HCT116 (cell line): ENCODE measurements at regions not wholly inside any gene's neighbourhood (a gene's known extent, or its start where the extent isn't known, plus 50 kb on each side); places are given as distances from the start of the nearest gene placed in this dataset.
"Not testable (repeated sequence)": the region's sequence is repeated elsewhere in the genome, so short reads cannot be mapped to it uniquely, and the experiment has no call there.

ENCODE experiments used
- ATAC-seq: fragments of 200-7000 bp; cut with Tn5 transposase; 2 replicates; pipeline ENCODE4 v1.9.1; 2020; ENCODE audit warnings: mild to moderate bottlenecking, moderate library complexity
- BruUV-seq: library from RNA; stranded (reverse); fragments of 400-500 nt; replicated peaks from 2 replicates; lab custom pipeline; 2021; lab: Mats Ljungman, UMichigan
- CTCF ChIA-PET: fragments of 300-600 bp; sonication (Branson Sonifier 250); formaldehyde crosslinking; loops from one replicate; lab custom pipeline; 2021; ENCODE audit warnings: antibody characterized with exemption; lab: Charles Lee
- POLR2A ChIA-PET: fragments of 300-600, 350-600 bp; sonication (Branson Sonifier 250); formaldehyde crosslinking; loops from one replicate; lab custom pipeline; 2021; ENCODE audit warnings: antibody characterized with exemption; lab: Charles Lee
- RAD21 ChIA-PET, 2 experiments: fragments of 300-600 bp; sonication (Branson Sonifier 250); formaldehyde crosslinking; loops; one replicate each; lab custom pipeline; 2023; ENCODE audit warnings: low total read pairs in 2 of 2; ENCODE audit not compliant: uncharacterized antibody in 2 of 2, unreplicated experiment in 2 of 2, low non-redundant PET in 1 of 2; lab: Charles Lee
- DNase-seq: peaks from one replicate; pipeline ENCODE4 v3.0.0-alpha.2; 2010; ENCODE audit warnings: low read depth, low spot score
- H2AFZ ChIP-seq: fragments of 200-600 bp; shearing (Covaris generic), sonication (generic); 2 replicates; pipeline ENCODE4 v1.6.1; 2017; ENCODE audit warnings: low read depth, mixed run types, mixed read lengths, antibody characterized with exemption, low read length; ENCODE audit not compliant: poor library complexity, severe bottlenecking
- H3K27ac ChIP-seq: 2 replicates; pipeline ENCODE4 v1.5.1; 2012; ENCODE audit warnings: low read depth, low read length
- H3K27me3 ChIP-seq: fragments of 200-600 bp; sonication (generic); 2 replicates; pipeline ENCODE4 v1.6.1; 2016; ENCODE audit warnings: mixed run types, low read length, mixed read lengths; ENCODE audit not compliant: insufficient read depth
- H3K36me3 ChIP-seq, 2 experiments: fragments of 200-500 bp in 1 of 2; fragments of 200-600 bp in 1 of 2; sonication (Bioruptor generic) in 1 of 2; sonication (generic) in 1 of 2; 2 replicates each; pipeline versions ENCODE4 v1.5.1 to v1.6.1; 2014 to 2016; ENCODE audit warnings: low read length in 2 of 2, inconsistent platforms in 1 of 2, mixed read lengths in 1 of 2, mixed run types in 1 of 2; ENCODE audit not compliant: insufficient read depth in 2 of 2, control insufficient read depth in 1 of 2
- H3K4me1 ChIP-seq, 2 experiments: fragments of 200-600 bp in 1 of 2; sonication (generic) in 1 of 2; 2 replicates each; pipeline versions ENCODE4 v1.5.1 to v1.6.1; 2012 to 2017; ENCODE audit warnings: low read length in 2 of 2, inconsistent platforms in 1 of 2, mild to moderate bottlenecking in 1 of 2, mixed read lengths in 1 of 2, mixed run types in 1 of 2, moderate library complexity in 1 of 2; ENCODE audit not compliant: insufficient read depth in 2 of 2, control insufficient read depth in 1 of 2
- H3K4me2 ChIP-seq: fragments of 200-600 bp; sonication (generic); 2 replicates; pipeline ENCODE4 v1.6.1; 2017; ENCODE audit warnings: mixed run types, low read length, mixed read lengths
- H3K4me3 ChIP-seq, 2 experiments: fragments of 200-600 bp in 1 of 2; sonication (generic) in 1 of 2; replicated peaks in 1 of 2; 2 replicates each; pipeline ENCODE4 v1.5.1; 2011 to 2016; ENCODE audit warnings: low read length in 2 of 2, control low read depth in 1 of 2, low read depth in 1 of 2, mild to moderate bottlenecking in 1 of 2, mixed read lengths in 1 of 2, mixed run types in 1 of 2
- H3K79me2 ChIP-seq: fragments of 200-600 bp; sonication (generic); 2 replicates; pipeline ENCODE4 v1.6.1; 2017; ENCODE audit warnings: mild to moderate bottlenecking, mixed run types, low read length, moderate library complexity, mixed read lengths; ENCODE audit not compliant: insufficient read depth
- H3K9ac ChIP-seq: fragments of 200-600 bp; sonication (generic); 2 replicates; pipeline ENCODE4 v1.6.1; 2016; ENCODE audit warnings: low read length, mixed read lengths
- H3K9me2 ChIP-seq: fragments of 200-600 bp; sonication (generic), shearing (Covaris generic); 2 replicates; pipeline ENCODE4 v1.6.1; 2017; ENCODE audit warnings: mixed run types, mild to moderate bottlenecking, moderate library complexity; ENCODE audit not compliant: insufficient read depth
- H3K9me3 ChIP-seq, 2 experiments: fragments of 200-500 bp in 1 of 2; fragments of 200-600 bp in 1 of 2; sonication (Bioruptor generic) in 1 of 2; sonication (generic) in 1 of 2; 2 replicates each; pipeline ENCODE4 v1.6.1; 2014 to 2017; ENCODE audit warnings: low read length in 2 of 2, mixed read lengths in 2 of 2, inconsistent platforms in 1 of 2, low read depth in 1 of 2, mild to moderate bottlenecking in 1 of 2, mixed run types in 1 of 2, moderate library complexity in 1 of 2; ENCODE audit not compliant: control insufficient read depth in 1 of 2, insufficient read depth in 1 of 2
- H4K20me1 ChIP-seq: fragments of 200-600 bp; sonication (generic), shearing (Covaris generic); 2 replicates; pipeline ENCODE4 v1.6.1; 2017; ENCODE audit warnings: mixed run types, mild to moderate bottlenecking, moderate library complexity; ENCODE audit not compliant: insufficient read depth
- EGR1 ChIP-seq: IDR thresholded peaks from 2 replicates; pipeline ENCODE4 v1.6.1; 2012; ENCODE audit warnings: low read depth
- EZH2 ChIP-seq: fragments of 200-600 bp; sonication (generic); IDR thresholded peaks from 2 replicates; pipeline ENCODE4 v1.6.1; 2017; ENCODE audit warnings: antibody characterized with exemption, mixed run types
- EZH2phosphoT487 ChIP-seq: fragments of 200-600 bp; IDR thresholded peaks from 2 replicates; pipeline ENCODE4 v1.6.1; 2018; ENCODE audit warnings: antibody characterized with exemption, borderline replicate concordance
- POLR2A ChIP-seq: IDR thresholded peaks from 2 replicates; pipeline ENCODE4 v1.7.0; 2011; ENCODE audit warnings: borderline replicate concordance; ENCODE audit not compliant: insufficient read depth, insufficient read length; ENCODE audit errors: extremely low read depth
- SP1 ChIP-seq: IDR thresholded peaks from 2 replicates; pipeline ENCODE4 v1.6.1; 2012; ENCODE audit warnings: low read depth
- TCF7L2 ChIP-seq: IDR thresholded peaks from 2 replicates; pipeline ENCODE4 v1.7.0; 2011; ENCODE audit warnings: borderline replicate concordance, inconsistent platforms; ENCODE audit not compliant: insufficient read depth, insufficient read length; ENCODE audit errors: extremely low read depth
- YY1 ChIP-seq: IDR thresholded peaks from 2 replicates; pipeline ENCODE4 v1.6.1; 2011; ENCODE audit warnings: low read length, low read depth, moderate library complexity, mild to moderate bottlenecking; ENCODE audit not compliant: insufficient replicate concordance; ENCODE audit errors: extremely low read depth
- ZFX ChIP-seq: fragments of 450-650 bp; IDR thresholded peaks from 2 replicates; pipeline ENCODE4 v1.6.1; 2017
- intact Hi-C: fragments of 100-400 bp; cut with micrococcal nuclease; formaldehyde crosslinking; loops from 2 replicates; pipeline ENCODE4 v1.10.0; 2022

- no peak for TF ChIP-seq EZH2
- TF ChIP-seq ZFX, result no peak
- TF ChIP-seq TCF7L2, result no peak
These were observed 201.4 kb upstream of the CBLB start for GRCh38 chr3:106070187-106070586.

DNA sequence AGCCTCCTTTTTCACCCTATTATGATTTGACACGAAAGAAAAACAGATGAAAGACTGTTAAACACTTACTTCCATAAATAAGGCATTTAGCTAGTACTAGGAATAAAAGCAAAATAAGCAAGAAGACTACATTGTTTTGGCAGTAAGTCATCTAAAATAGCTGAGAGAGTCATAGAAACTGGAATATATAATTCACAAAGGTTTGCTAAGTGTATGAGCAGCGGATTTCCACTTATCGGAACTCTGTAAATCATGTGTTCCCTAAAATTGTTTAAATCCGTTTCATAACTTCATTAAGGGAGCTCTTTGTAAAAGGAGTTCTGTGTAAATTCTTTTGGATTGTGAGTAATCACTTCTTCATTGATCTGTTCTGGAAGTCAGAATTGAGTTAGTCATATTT, 202.5 kb upstream of the CBLB start:
- Histone ChIP-seq H3K4me3 (no peak overlapping the region), H3K9ac (no peak overlapping the region), H2AFZ (no peak overlapping the region), H3K79me2 (no peaks in the 10 kb centered on the region), H4K20me1 (no peaks in the 10 kb centered on the region), H3K9me2 (peaks cover 4% of the 10 kb centered on the region; the same call in 1 of the 2 replicates), H3K27me3 (no peaks in the 10 kb centered on the region), H3K4me1 (no peaks in the 10 kb centered on the region), H3K36me3 (no peaks in the 10 kb centered on the region), H3K27ac (no peak overlapping the region), H3K9me3 (no peaks in the 10 kb centered on the region), H3K4me2 (no peak overlapping the region)
- CTCF ChIA-PET, result no interaction called here
- POLR2A ChIA-PET, result no interaction called here
- ATAC-seq (no peak), DNase-seq (no peak)
- intact Hi-C loops, result no loop called here
- RAD21 ChIA-PET, result no interaction called here
- BruUV-seq, result no TSS peak
- TF ChIP-seq EZH2phosphoT487 (no peak), EGR1 (no peak), SP1 (no peak), YY1 (no peak), ZFX (no peak), POLR2A (no peak)

More at GRCh38 chr3:106070187-106070586, 201.4 kb upstream of the CBLB start:
- ATAC-seq, result no peak
- DNase-seq, result no peak
- ChIA-PET POLR2A (no interaction called here), CTCF (no interaction called here), RAD21 (no interaction called here)
- no peaks in the 10 kb centered on the region for H3K9me3 ChIP-seq
- intact Hi-C loops, result no loop called here
- no peak overlapping the region for H3K4me3 ChIP-seq
- H3K36me3 ChIP-seq, result no peaks in the 10 kb centered on the region
- H3K27ac ChIP-seq, result no peak overlapping the region
- H2AFZ ChIP-seq, result no peak overlapping the region
- H3K4me1 ChIP-seq, result no peaks in the 10 kb centered on the region
- no peak overlapping the region for H3K9ac ChIP-seq
- H3K4me2 ChIP-seq, result no peak overlapping the region
- H3K27me3 ChIP-seq, result no peaks in the 10 kb centered on the region
- H3K79me2 ChIP-seq, result no peaks in the 10 kb centered on the region
- no peaks in the 10 kb centered on the region for H4K20me1 ChIP-seq
- no TSS peak for BruUV-seq
- H3K9me2 ChIP-seq, result peaks cover 4% of the 10 kb centered on the region; the same call in 1 of the 2 replicates

GRCh38 chr3:106072596-106072995, 203.8 kb upstream of the CBLB start:
- H3K4me2 ChIP-seq, intact Hi-C loops, DNase-seq, POLR2A ChIA-PET, CTCF ChIA-PET, H3K4me1 ChIP-seq, H3K9me3 ChIP-seq, H4K20me1 ChIP-seq, H3K79me2 ChIP-seq, H3K4me3 ChIP-seq, H3K9me2 ChIP-seq, H3K27me3 ChIP-seq, RAD21 ChIA-PET, H3K36me3 ChIP-seq, BruUV-seq, H3K27ac ChIP-seq, H2AFZ ChIP-seq, ATAC-seq, H3K9ac ChIP-seq: not testable (repeated sequence)

DNA sequence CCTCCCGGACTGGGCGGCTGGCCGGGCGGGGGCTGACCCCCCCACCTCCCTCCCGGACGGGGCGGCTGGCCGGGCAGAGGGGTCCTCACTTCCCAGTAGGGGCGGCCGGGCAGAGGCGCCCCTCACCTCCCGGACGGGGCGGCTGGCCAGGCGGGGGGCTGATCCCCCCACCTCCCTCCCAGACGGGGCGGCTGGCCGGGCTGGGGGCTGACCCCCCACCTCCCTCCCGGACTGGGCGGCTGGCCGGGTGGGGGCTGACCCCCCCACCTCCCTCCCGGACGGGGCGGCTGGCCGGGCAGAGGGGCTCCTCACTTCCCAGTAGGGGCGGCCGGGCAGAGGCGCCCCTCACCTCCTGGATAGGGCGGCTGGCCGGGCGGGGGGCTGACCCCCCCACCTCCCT, 205.0 kb upstream of the CBLB start:
- H3K4me2 ChIP-seq, BruUV-seq, intact Hi-C loops, H3K9me3 ChIP-seq, POLR2A ChIA-PET, H3K27ac ChIP-seq, RAD21 ChIA-PET, H3K4me3 ChIP-seq, H3K9ac ChIP-seq, H3K4me1 ChIP-seq, H4K20me1 ChIP-seq, DNase-seq, H2AFZ ChIP-seq, H3K36me3 ChIP-seq, ATAC-seq, CTCF ChIA-PET, H3K27me3 ChIP-seq, H3K9me2 ChIP-seq, H3K79me2 ChIP-seq: not testable (repeated sequence)
